ENCODE measurements at regions not wholly inside any gene's neighbourhood (a gene's known extent, or its start where the extent isn't known, plus 50 kb on each side); places are given as distances from the start of the nearest gene placed in this dataset.

GRCh38 chr1:209230314-209230713, 353.2 kb upstream of the CAMK1G start:
- no peak for TF ChIP-seq CTCF (conservative IDR thresholded peaks at IDR 0.05)
- no peak overlapping the region for H3K27ac ChIP-seq

- TF ChIP-seq CTCF (conservative IDR thresholded peaks at IDR 0.05): no peak
- H3K27ac ChIP-seq: no peak overlapping the region
These were observed 351.9 kb upstream of the CAMK1G start for GRCh38 chr1:209231476-209232156.

- H3K27ac ChIP-seq: no peak overlapping the region
- TF ChIP-seq CTCF (conservative IDR thresholded peaks at IDR 0.05): no peak
These were observed 351.3 kb upstream of the CAMK1G start for GRCh38 chr1:209232197-209232596.

- H3K27ac ChIP-seq: no peak overlapping the region
- no peak for TF ChIP-seq CTCF (conservative IDR thresholded peaks at IDR 0.05)
These were observed 350.8 kb upstream of the CAMK1G start for GRCh38 chr1:209232759-209233158.

- H3K27ac ChIP-seq: no peak overlapping the region
- no peak for TF ChIP-seq CTCF (conservative IDR thresholded peaks at IDR 0.05)
These were observed 348.3 kb upstream of the CAMK1G start for GRCh38 chr1:209235166-209235565.

- no peak overlapping the region for H3K27ac ChIP-seq
- TF ChIP-seq CTCF (conservative IDR thresholded peaks at IDR 0.05): no peak
These were observed 345.2 kb upstream of the CAMK1G start for GRCh38 chr1:209238356-209238755.

GRCh38 chr1:209240351-209240750, 343.2 kb upstream of the CAMK1G start:
- H3K27ac ChIP-seq: no peak overlapping the region
- no peak for TF ChIP-seq CTCF (conservative IDR thresholded peaks at IDR 0.05)
